H1 (cell line): ENCODE measurements at regions not wholly inside any gene's neighbourhood (a gene's known extent, or its start where the extent isn't known, plus 50 kb on each side); places are given as distances from the start of the nearest gene placed in this dataset.

Experiments used
- CTCF ChIA-PET: fragments of 300-600 bp; sonication (Branson Sonifier 250); formaldehyde crosslinking; loops from one replicate; lab custom pipeline; 2021; ENCODE audit not compliant: partially characterized antibody; lab: Charles Lee
- POLR2A ChIA-PET: fragments of 300-600 bp; sonication (Branson Sonifier 250); formaldehyde crosslinking; loops from one replicate; lab custom pipeline; 2021; ENCODE audit warnings: inconsistent platforms; ENCODE audit not compliant: partially characterized antibody; lab: Charles Lee
- DNase-seq, 2 experiments: peaks; one replicate each; pipeline versions ENCODE4 v3.0.0 to v3.0.0-alpha.2; 2010 to 2022; ENCODE audit warnings: low spot score in 2 of 2, low read depth in 1 of 2, mixed read lengths in 1 of 2
- FAIRE-seq: peaks from 2 replicates; lab custom pipeline; 2011; peaks lifted over from hg19 to GRCh38; lab: Jason Lieb, UNC
- H2AFZ ChIP-seq: 2 replicates; pipeline ENCODE4 v1.8.1; 2012; ENCODE audit warnings: low read length, inconsistent platforms
- H2AK5ac ChIP-seq: 2 replicates; pipeline ENCODE4 v1.6.1; 2013; ENCODE audit warnings: low read depth, low read length
- H2BK120ac ChIP-seq: replicated peaks from 2 replicates; pipeline ENCODE3; 2013; ENCODE audit warnings: low read depth, low read length, inconsistent platforms
- H2BK12ac ChIP-seq: 2 replicates; pipeline ENCODE4 v1.6.1; 2013; ENCODE audit warnings: low read depth, low read length
- H2BK15ac ChIP-seq: 2 replicates; pipeline ENCODE4 v1.6.1; 2013; ENCODE audit warnings: low read length
- H2BK20ac ChIP-seq: 2 replicates; pipeline ENCODE4 v1.6.1; 2013; ENCODE audit warnings: low read length
- H2BK5ac ChIP-seq: 2 replicates; pipeline ENCODE4 v1.6.1; 2013; ENCODE audit warnings: low read depth, low read length
- H3K14ac ChIP-seq: 2 replicates; pipeline ENCODE4 v1.6.1; 2013; ENCODE audit warnings: inconsistent platforms; ENCODE audit not compliant: insufficient read length
- H3K18ac ChIP-seq: 2 replicates; pipeline ENCODE4 v1.6.1; 2013; ENCODE audit warnings: low read length; ENCODE audit errors: extremely low read depth
- H3K23ac ChIP-seq: 2 replicates; pipeline ENCODE4 v1.6.1; 2013; ENCODE audit warnings: inconsistent platforms; ENCODE audit not compliant: insufficient read length
- H3K23me2 ChIP-seq: 2 replicates; pipeline ENCODE4 v1.6.1; 2013; ENCODE audit warnings: low read depth, low read length
- H3K27ac ChIP-seq: 2 replicates; pipeline ENCODE4 v1.6.1; 2011; ENCODE audit warnings: low read depth, low read length, inconsistent platforms
- H3K27me3 ChIP-seq, 4 experiments: replicated peaks in 1 of 4; 1 replicate in 1 of 4; 2 replicates in 3 of 4; pipeline versions ENCODE4 v1.6.1 to v1.8.1; 2011 to 2013; ENCODE audit warnings: low read length in 3 of 4, mild to moderate bottlenecking in 3 of 4, inconsistent platforms in 2 of 4, mixed read lengths in 2 of 4, moderate library complexity in 1 of 4; ENCODE audit not compliant: control insufficient read depth in 3 of 4, insufficient read depth in 3 of 4; ENCODE audit errors: extremely low read depth in 1 of 4
- H3K36me3 ChIP-seq, 4 experiments: 2 replicates each; pipeline versions ENCODE4 v1.6.1 to v1.8.1; 2011 to 2013; ENCODE audit warnings: mild to moderate bottlenecking in 4 of 4, low read length in 3 of 4, moderate library complexity in 2 of 4, control low read depth in 1 of 4, inconsistent platforms in 1 of 4; ENCODE audit not compliant: insufficient read depth in 4 of 4, control insufficient read depth in 2 of 4
- H3K4ac ChIP-seq: replicated peaks from 2 replicates; pipeline ENCODE3; 2013; ENCODE audit warnings: low read length, low read depth, mixed read lengths, inconsistent platforms; ENCODE audit not compliant: insufficient read length
- H3K4me1 ChIP-seq, 4 experiments: replicated peaks in 1 of 4; 1 replicate in 1 of 4; 2 replicates in 3 of 4; pipeline versions ENCODE4 v1.6.1 to v1.8.1; 2011 to 2013; ENCODE audit warnings: low read length in 3 of 4, inconsistent platforms in 2 of 4, mixed read lengths in 1 of 4; ENCODE audit not compliant: insufficient read depth in 4 of 4, control insufficient read depth in 3 of 4
- H3K4me2 ChIP-seq, 2 experiments: 2 replicates each; pipeline versions ENCODE4 v1.6.1 to v1.8.1; 2011 to 2013; ENCODE audit warnings: low read depth in 2 of 2, low read length in 2 of 2, control low read depth in 1 of 2, inconsistent platforms in 1 of 2, mild to moderate bottlenecking in 1 of 2; ENCODE audit not compliant: insufficient read depth in 1 of 2
- H3K4me3 ChIP-seq, 4 experiments: fragments of 200-600, 300-600 bp in 1 of 4; sonication (generic), shearing (Covaris generic), sonication (Bioruptor Twin) in 1 of 4; 2 replicates each; pipeline versions ENCODE4 v1.5.1 to v1.8.1; 2011 to 2016; ENCODE audit warnings: low read length in 4 of 4, low read depth in 3 of 4, control low read depth in 2 of 4, inconsistent platforms in 2 of 4, mild to moderate bottlenecking in 2 of 4, mixed read lengths in 1 of 4, moderate library complexity in 1 of 4; ENCODE audit not compliant: insufficient read depth in 2 of 4; ENCODE audit errors: extremely low read depth in 1 of 4
- H3K56ac ChIP-seq: replicated peaks from 2 replicates; pipeline ENCODE3; 2013; ENCODE audit warnings: low read depth, mild to moderate bottlenecking, mixed read lengths, low read length, inconsistent platforms; ENCODE audit not compliant: insufficient read length
- H3K79me1 ChIP-seq: 2 replicates; pipeline ENCODE4 v1.6.1; 2013; ENCODE audit warnings: low read depth, low read length, control low read depth
- H3K79me2 ChIP-seq, 2 experiments: 2 replicates each; pipeline versions ENCODE4 v1.6.1 to v1.8.1; 2012 to 2013; ENCODE audit warnings: low read length in 2 of 2, mild to moderate bottlenecking in 2 of 2, inconsistent platforms in 1 of 2; ENCODE audit not compliant: insufficient read depth in 2 of 2, control insufficient read depth in 1 of 2
- H3K9ac ChIP-seq, 4 experiments: replicated peaks in 1 of 4; 1 replicate in 1 of 4; 2 replicates in 3 of 4; pipeline versions ENCODE4 v1.6.1 to v1.8.1; 2011 to 2013; ENCODE audit warnings: low read depth in 3 of 4, low read length in 3 of 4, control low read depth in 2 of 4, mild to moderate bottlenecking in 2 of 4, moderate library complexity in 2 of 4, inconsistent platforms in 1 of 4; ENCODE audit errors: extremely low read depth in 1 of 4
- H3K9me3 ChIP-seq, 2 experiments: 2 replicates each; pipeline versions ENCODE4 v1.6.1 to v1.8.1; 2012 to 2013; ENCODE audit warnings: mild to moderate bottlenecking in 2 of 2, moderate library complexity in 2 of 2, control low read depth in 1 of 2, inconsistent platforms in 1 of 2, low read depth in 1 of 2, low read length in 1 of 2, mixed read lengths in 1 of 2; ENCODE audit not compliant: insufficient read depth in 2 of 2
- H4K20me1 ChIP-seq, 2 experiments: replicated peaks in 1 of 2; 2 replicates each; pipeline versions ENCODE3 to v1.8.1; 2011 to 2013; ENCODE audit warnings: inconsistent platforms in 2 of 2, low read length in 2 of 2, mild to moderate bottlenecking in 1 of 2; ENCODE audit not compliant: insufficient read depth in 2 of 2, control insufficient read depth in 1 of 2
- H4K5ac ChIP-seq: 2 replicates; pipeline ENCODE4 v1.6.1; 2013; ENCODE audit warnings: low read length, low read depth, mixed read lengths, inconsistent platforms; ENCODE audit not compliant: insufficient read length
- H4K8ac ChIP-seq: 2 replicates; pipeline ENCODE4 v1.8.0; 2013; ENCODE audit warnings: mild to moderate bottlenecking, moderate library complexity, low read length, inconsistent platforms; ENCODE audit not compliant: insufficient read depth; ENCODE audit errors: extremely low read depth
- H4K91ac ChIP-seq: replicated peaks from 2 replicates; pipeline ENCODE3; 2013; ENCODE audit warnings: low read length, mixed read lengths, inconsistent platforms; ENCODE audit not compliant: insufficient read length
- ASH2L ChIP-seq: fragments of 200-600, 300-600 bp; sonication (generic); IDR thresholded peaks from one replicate; pipeline ENCODE4 v1.7.1; 2017; ENCODE audit warnings: low read length
- ATF3 ChIP-seq: IDR thresholded peaks from 2 replicates; pipeline ENCODE4 v1.6.1; 2011; ENCODE audit warnings: low read depth, mild to moderate bottlenecking, low read length; ENCODE audit not compliant: insufficient read depth
- CBX8 ChIP-seq: fragments of 300-800, 300-1000 bp; sonication (generic); IDR thresholded peaks from 2 replicates; pipeline ENCODE4 v1.7.1; 2016; ENCODE audit warnings: low read depth, low read length, borderline replicate concordance
- CEBPB ChIP-seq: IDR thresholded peaks from 2 replicates; pipeline ENCODE4 v1.6.1; 2012; ENCODE audit warnings: low read depth, low read length
- EP300 ChIP-seq, 2 experiments: IDR thresholded peaks; 1 replicate in 1 of 2; 2 replicates in 1 of 2; pipeline ENCODE4 v1.6.1; 2011 to 2012; ENCODE audit warnings: low read depth in 2 of 2, low read length in 2 of 2, mild to moderate bottlenecking in 2 of 2, borderline replicate concordance in 1 of 2, inconsistent platforms in 1 of 2, moderate library complexity in 1 of 2
- FOSL1 ChIP-seq: IDR thresholded peaks from 2 replicates; pipeline ENCODE4 v1.6.1; 2011; ENCODE audit warnings: mild to moderate bottlenecking, low read depth, low read length, moderate library complexity; ENCODE audit not compliant: insufficient read depth
- MAX ChIP-seq: IDR thresholded peaks from 2 replicates; pipeline ENCODE4 v1.6.1; 2012; ENCODE audit warnings: inconsistent platforms
- RAD21 ChIP-seq, 2 experiments: IDR thresholded peaks in 1 of 2; conservative IDR thresholded peaks in 1 of 2; 2 replicates each; pipeline ENCODE4 v1.6.1; 2011; ENCODE audit warnings: low read depth in 2 of 2, low read length in 2 of 2, improper control_type of control experiment in 1 of 2, inconsistent platforms in 1 of 2, mild to moderate bottlenecking in 1 of 2, moderate library complexity in 1 of 2
- SIN3A ChIP-seq, 2 experiments: IDR thresholded peaks in 1 of 2; conservative IDR thresholded peaks in 1 of 2; 2 replicates each; pipeline ENCODE4 v1.6.1; 2011 to 2012; ENCODE audit warnings: low read length in 2 of 2, improper control_type of control experiment in 1 of 2, low read depth in 1 of 2, mild to moderate bottlenecking in 1 of 2
- SP1 ChIP-seq: IDR thresholded peaks from 2 replicates; pipeline ENCODE4 v1.6.1; 2011; ENCODE audit warnings: low read depth, low read length
- SP4 ChIP-seq: IDR thresholded peaks from 2 replicates; pipeline ENCODE4 v1.6.1; 2012; ENCODE audit warnings: low read length, inconsistent platforms
- TAF1 ChIP-seq: IDR thresholded peaks from 2 replicates; pipeline ENCODE4 v1.6.1; 2011; ENCODE audit warnings: mild to moderate bottlenecking, low read depth, low read length
- TAF7 ChIP-seq: optimal IDR thresholded peaks from 2 replicates; pipeline ENCODE3; 2011; ENCODE audit warnings: low read depth, mild to moderate bottlenecking, inconsistent platforms, low read length, moderate library complexity, borderline replicate concordance
- ZNF274 ChIP-seq: IDR thresholded peaks from 2 replicates; pipeline ENCODE4 v1.7.0; 2012; ENCODE audit warnings: low read length, borderline replicate concordance; ENCODE audit errors: extremely low read depth
- WGBS, 2 experiments: shearing (Covaris generic) in 1 of 2; methylation state at CpG; one replicate each; pipeline versions ENCODE4 v1.1.6 to v1.1.7; 2013 to 2015; ENCODE audit warnings: low lambda C conversion rate in 2 of 2, mixed read lengths in 2 of 2, inconsistent platforms in 1 of 2, low coverage in 1 of 2, missing lambda C conversion rate in 1 of 2; ENCODE audit not compliant: insufficient replicate concordance in 2 of 2, insufficient coverage in 1 of 2, insufficient read length in 1 of 2; ENCODE audit errors: extremely low coverage in 1 of 2, missing lambda C conversion rate in 1 of 2; 5-methylcytosine and 5-hydroxymethylcytosine counted together

GRCh38 chr10:63772491-63772890 is 251.3 kb downstream of the REEP3 start:
- Histone ChIP-seq H4K5ac (no peak overlapping the region), H3K4me3 (no peak overlapping the region), H2BK120ac (no peak overlapping the region), H2AK5ac (no peak overlapping the region), H3K18ac (no peak overlapping the region), H3K79me2 (no peaks in the 10 kb centered on the region), H3K23me2 (no peaks in the 10 kb centered on the region), H4K91ac (no peak overlapping the region), H2BK12ac (no peak overlapping the region), H3K79me1 (no peaks in the 10 kb centered on the region), H3K4ac (no peak overlapping the region), H2BK15ac (no peak overlapping the region), H3K14ac (no peak overlapping the region), H2BK20ac (no peak overlapping the region), H3K23ac (no peak overlapping the region), H3K4me2 (no peak overlapping the region), H2BK5ac (no peak overlapping the region), H4K20me1 (no peaks in the 10 kb centered on the region), H3K9me3 (no peaks in the 10 kb centered on the region), H3K27me3 (no peaks in the 10 kb centered on the region), H3K36me3 (no peaks in the 10 kb centered on the region), H3K9ac (no peak overlapping the region), H3K4me1 (no peaks in the 10 kb centered on the region), H4K8ac (no peak overlapping the region), H2AFZ (no peak overlapping the region), H3K56ac (no peak overlapping the region), H3K27ac (no peak overlapping the region)
- ChIA-PET POLR2A (no interaction called here), CTCF (interaction anchor here (0.7 to 2.3 kb wide), 4 partner anchors 9 to 55 kb away, joined by 3 to 9 read pairs (median 6); no protein-coding TSS in a partner anchor)
- DNase-seq (no peak), FAIRE-seq (no peak)
- 90% methylated on average over 1 of the region's 1 CpG; no CpG with 5 or more reads in 1 of the 2 experiments for WGBS, 2 experiments
- no peak for TF ChIP-seq SIN3A (conservative IDR thresholded peaks at IDR 0.05 in 1 of 2, IDR thresholded peaks at IDR 0.05 in 1 of 2; ENCODE audit: low read depth in 1 of 2, low read length in 2 of 2)
- no peak for TF ChIP-seq ATF3
- TF ChIP-seq CBX8, result no peak
- TF ChIP-seq SP4, result no peak
- no peak for TF ChIP-seq FOSL1
- TF ChIP-seq EP300 (IDR thresholded peaks at IDR 0.05; ENCODE audit: borderline replicate concordance in 1 of 2, low read depth in 2 of 2, low read length in 2 of 2), result no peak
- TF ChIP-seq ZNF274, result no peak
- no peak for TF ChIP-seq SP1
- no peak for TF ChIP-seq RAD21 (IDR thresholded peaks at IDR 0.05 in 1 of 2, conservative IDR thresholded peaks at IDR 0.05 in 1 of 2; ENCODE audit: low read depth in 2 of 2, low read length in 2 of 2)
- TF ChIP-seq TAF7, result no peak
- no peak for TF ChIP-seq TAF1
- TF ChIP-seq ASH2L, result no peak
- TF ChIP-seq MAX, result no peak
- no peak for TF ChIP-seq CEBPB
